Neuronal stem cell (in vitro differentiated cells): ENCODE measurements at regions not wholly inside any gene's neighbourhood (a gene's known extent, or its start where the extent isn't known, plus 50 kb on each side); places are given as distances from the start of the nearest gene placed in this dataset.

Source experiments
- DNase-seq: peaks from one replicate; pipeline ENCODE4 v3.0.0-alpha.2; 2013; ENCODE audit warnings: low spot score
- H2AFZ ChIP-seq: one replicate; pipeline ENCODE4 v1.6.1; 2013; ENCODE audit warnings: mild to moderate bottlenecking, low read length, inconsistent platforms
- H2AK5ac ChIP-seq: 2 replicates; pipeline ENCODE4 v1.6.1; 2013; ENCODE audit warnings: low read depth, mild to moderate bottlenecking, inconsistent platforms, low read length, moderate library complexity, mixed read lengths
- H2BK120ac ChIP-seq: 2 replicates; pipeline ENCODE4 v1.6.1; 2013; ENCODE audit warnings: low read depth, mild to moderate bottlenecking, inconsistent platforms, low read length, moderate library complexity, mixed read lengths
- H2BK12ac ChIP-seq: one replicate; pipeline ENCODE4 v1.6.1; 2013; ENCODE audit warnings: low read length, inconsistent platforms
- H2BK15ac ChIP-seq: 2 replicates; pipeline ENCODE4 v1.6.1; 2013; ENCODE audit warnings: mild to moderate bottlenecking, low read length, inconsistent platforms, mixed read lengths
- H2BK5ac ChIP-seq: one replicate; pipeline ENCODE4 v1.6.1; 2013; ENCODE audit warnings: inconsistent platforms, mild to moderate bottlenecking, low read length, moderate library complexity
- H3K14ac ChIP-seq: one replicate; pipeline ENCODE4 v1.6.1; 2013; ENCODE audit warnings: low read length, inconsistent platforms
- H3K18ac ChIP-seq: 2 replicates; pipeline ENCODE4 v1.6.1; 2013; ENCODE audit warnings: low read length, inconsistent platforms
- H3K23ac ChIP-seq: 2 replicates; pipeline ENCODE4 v1.6.1; 2013; ENCODE audit warnings: low read depth, mild to moderate bottlenecking, mixed read lengths, low read length, inconsistent platforms; ENCODE audit not compliant: poor library complexity
- H3K27ac ChIP-seq: replicated peaks from 3 replicates; pipeline ENCODE4 v1.5.1; 2013; ENCODE audit warnings: low read length, inconsistent platforms
- H3K27me3 ChIP-seq, 3 experiments: 2 replicates each; pipeline ENCODE4 v1.6.1; 2013; ENCODE audit warnings: low read length in 3 of 3, mild to moderate bottlenecking in 2 of 3, inconsistent platforms in 1 of 3, low read depth in 1 of 3, mixed read lengths in 1 of 3, moderate library complexity in 1 of 3; ENCODE audit not compliant: control insufficient read depth in 3 of 3, insufficient read depth in 3 of 3
- H3K36me3 ChIP-seq, 2 donors: replicated peaks in 1 of 2; 2 replicates each; pipeline ENCODE4 v1.6.1; 2013; ENCODE audit warnings: low read length in 2 of 2; ENCODE audit not compliant: control insufficient read depth in 2 of 2, insufficient read depth in 2 of 2
- H3K4ac ChIP-seq: 2 replicates; pipeline ENCODE4 v1.6.1; 2013; ENCODE audit warnings: inconsistent platforms, mild to moderate bottlenecking, low read length, moderate library complexity
- H3K4me1 ChIP-seq, 2 donors: 1 replicate in 1 of 2; 2 replicates in 1 of 2; pipeline ENCODE4 v1.6.1; 2013; ENCODE audit warnings: low read length in 2 of 2, low read depth in 1 of 2; ENCODE audit not compliant: control insufficient read depth in 2 of 2, insufficient read depth in 1 of 2
- H3K4me2 ChIP-seq: one replicate; pipeline ENCODE4 v1.6.1; 2013; ENCODE audit warnings: mild to moderate bottlenecking, low read length, inconsistent platforms; ENCODE audit not compliant: insufficient read depth, poor library complexity, severe bottlenecking
- H3K4me3 ChIP-seq, 2 donors: 2 replicates each; pipeline ENCODE4 v1.5.1; 2013; ENCODE audit warnings: low read length in 2 of 2, mild to moderate bottlenecking in 2 of 2, inconsistent platforms in 1 of 2, moderate library complexity in 1 of 2
- H3K79me1 ChIP-seq: one replicate; pipeline ENCODE4 v1.6.1; 2013; ENCODE audit warnings: low read depth, mild to moderate bottlenecking, inconsistent platforms, low read length, moderate library complexity
- H3K9ac ChIP-seq: one replicate; pipeline ENCODE4 v1.6.1; 2013; ENCODE audit warnings: mild to moderate bottlenecking, low read depth, low read length, inconsistent platforms; ENCODE audit not compliant: poor library complexity
- H3K9me3 ChIP-seq, 2 donors: replicated peaks in 1 of 2; 2 replicates each; pipeline versions ENCODE3 to v1.6.1; 2013; ENCODE audit warnings: low read length in 2 of 2, mild to moderate bottlenecking in 2 of 2, inconsistent platforms in 1 of 2, low read depth in 1 of 2, mixed read lengths in 1 of 2, moderate library complexity in 1 of 2; ENCODE audit not compliant: control insufficient read depth in 2 of 2, insufficient read depth in 1 of 2
- H4K8ac ChIP-seq: one replicate; pipeline ENCODE4 v1.6.1; 2013; ENCODE audit warnings: low read depth, mild to moderate bottlenecking, inconsistent platforms, low read length, moderate library complexity
- H4K91ac ChIP-seq: one replicate; pipeline ENCODE4 v1.6.1; 2013; ENCODE audit warnings: low read length, low read depth, mild to moderate bottlenecking, inconsistent platforms; ENCODE audit not compliant: poor library complexity
- WGBS, 2 donors: extraction: QIAGEN DNeasy Blood & Tissue Kit; methylation state at CpG; one replicate each; pipeline ENCODE4 v1.1.7; 2013; ENCODE audit warnings: missing lambda C conversion rate in 2 of 2, mixed read lengths in 1 of 2; ENCODE audit not compliant: insufficient read length in 2 of 2, insufficient replicate concordance in 1 of 2; ENCODE audit errors: extremely low coverage in 2 of 2; 5-methylcytosine and 5-hydroxymethylcytosine counted together

- H3K27ac ChIP-seq = no peak overlapping the region
- H3K4me1 ChIP-seq = no peaks in the 10 kb centered on the region
- H2AK5ac ChIP-seq = no peak overlapping the region
- H3K4me2 ChIP-seq = no peak overlapping the region
- H3K14ac ChIP-seq = no peak overlapping the region
- DNase-seq = no peak
- no peak overlapping the region for H4K8ac ChIP-seq
- no peak overlapping the region for H2AFZ ChIP-seq
- H3K4ac ChIP-seq = no peak overlapping the region
- H3K27me3 ChIP-seq = no peaks in the 10 kb centered on the region
- H3K4me3 ChIP-seq = no peak overlapping the region
- H3K23ac ChIP-seq = no peak overlapping the region
- no peaks in the 10 kb centered on the region for H3K9me3 ChIP-seq
- H4K91ac ChIP-seq = no peak overlapping the region
- H2BK15ac ChIP-seq = no peak overlapping the region
- H2BK5ac ChIP-seq = no peak overlapping the region
- no peak overlapping the region for H3K18ac ChIP-seq
- H3K36me3 ChIP-seq = no peaks in the 10 kb centered on the region
- no peak overlapping the region for H3K9ac ChIP-seq
- no peak overlapping the region for H2BK120ac ChIP-seq
- H2BK12ac ChIP-seq = no peak overlapping the region
- no peaks in the 10 kb centered on the region for H3K79me1 ChIP-seq
Observed at GRCh38 chr5:12177225-12177624, 273.0 kb upstream of the CTNND2 start.

- no peak overlapping the region for H3K14ac ChIP-seq
- no peak overlapping the region for H3K4ac ChIP-seq
- H2AFZ ChIP-seq = no peak overlapping the region
- H3K9me3 ChIP-seq = no peaks in the 10 kb centered on the region
- H2AK5ac ChIP-seq = no peak overlapping the region
- H3K27ac ChIP-seq = no peak overlapping the region
- H3K4me2 ChIP-seq = no peak overlapping the region
- H2BK15ac ChIP-seq = no peak overlapping the region
- no peak overlapping the region for H3K9ac ChIP-seq
- H3K36me3 ChIP-seq = no peaks in the 10 kb centered on the region
- H3K4me1 ChIP-seq = no peaks in the 10 kb centered on the region
- no peak overlapping the region for H3K4me3 ChIP-seq
- H4K91ac ChIP-seq = no peak overlapping the region
- WGBS, 2 donors = no CpG with 5 or more reads among the region's 4 CpGs
- no peak overlapping the region for H3K23ac ChIP-seq
- no peaks in the 10 kb centered on the region for H3K27me3 ChIP-seq
- no peak overlapping the region for H2BK120ac ChIP-seq
- no peaks in the 10 kb centered on the region for H3K79me1 ChIP-seq
- no peak overlapping the region for H4K8ac ChIP-seq
- no peak for DNase-seq
- H3K18ac ChIP-seq = no peak overlapping the region
- no peak overlapping the region for H2BK5ac ChIP-seq
- H2BK12ac ChIP-seq = no peak overlapping the region
Observed at GRCh38 chr5:12175914-12176585, 271.8 kb upstream of the CTNND2 start.

- no CpG with 5 or more reads among the region's 2 CpGs for WGBS, 2 donors
Observed at GRCh38 chr5:12174734-12175133, 270.5 kb upstream of the CTNND2 start.

GRCh38 chr5:12169536-12169935 is 265.3 kb upstream of the CTNND2 start:
- no peak overlapping the region for H4K8ac ChIP-seq
- H4K91ac ChIP-seq = no peak overlapping the region
- no peak overlapping the region for H2AK5ac ChIP-seq
- H3K79me1 ChIP-seq = no peaks in the 10 kb centered on the region
- H3K27ac ChIP-seq = no peak overlapping the region
- no peak overlapping the region for H2AFZ ChIP-seq
- no peak overlapping the region for H2BK12ac ChIP-seq
- H3K14ac ChIP-seq = no peak overlapping the region
- no peaks in the 10 kb centered on the region for H3K9me3 ChIP-seq
- no peak overlapping the region for H3K18ac ChIP-seq
- no peak for DNase-seq
- no peaks in the 10 kb centered on the region for H3K27me3 ChIP-seq
- H2BK15ac ChIP-seq = no peak overlapping the region
- no peak overlapping the region for H3K4ac ChIP-seq
- no peak overlapping the region for H2BK120ac ChIP-seq
- H2BK5ac ChIP-seq = no peak overlapping the region
- no peaks in the 10 kb centered on the region for H3K36me3 ChIP-seq
- no peak overlapping the region for H3K4me3 ChIP-seq
- H3K4me2 ChIP-seq = no peak overlapping the region
- no peak overlapping the region for H3K23ac ChIP-seq
- no peak overlapping the region for H3K9ac ChIP-seq
- WGBS, 2 donors = no CpG with 5 or more reads among the region's 1 CpG
- no peaks in the 10 kb centered on the region for H3K4me1 ChIP-seq

More at GRCh38 chr5:12174734-12175133, 270.5 kb upstream of the CTNND2 start:
- Histone ChIP-seq H3K4me2 (no peak overlapping the region), H3K27ac (no peak overlapping the region), H2BK120ac (no peak overlapping the region), H2BK5ac (no peak overlapping the region), H3K36me3 (no peaks in the 10 kb centered on the region), H2AK5ac (no peak overlapping the region), H3K4me3 (no peak overlapping the region), H2BK15ac (no peak overlapping the region), H2BK12ac (no peak overlapping the region), H3K27me3 (no peaks in the 10 kb centered on the region), H4K91ac (no peak overlapping the region), H3K9me3 (no peaks in the 10 kb centered on the region), H3K14ac (no peak overlapping the region), H3K18ac (no peak overlapping the region), H4K8ac (no peak overlapping the region), H3K4ac (no peak overlapping the region), H2AFZ (no peak overlapping the region), H3K9ac (no peak overlapping the region), H3K4me1 (no peaks in the 10 kb centered on the region), H3K79me1 (no peaks in the 10 kb centered on the region), H3K23ac (no peak overlapping the region)
- no peak for DNase-seq
